GM19397 (cell line): ENCODE measurements at regions not wholly inside any gene's neighbourhood (a gene's known extent, or its start where the extent isn't known, plus 50 kb on each side); places are given as distances from the start of the nearest gene placed in this dataset.

ENCODE experiments used
- ATAC-seq: cut with Tn5 transposase; IDR thresholded peaks from one replicate; pipeline ENCODE4 v1.9.1; 2021; ENCODE audit warnings: mild to moderate bottlenecking, moderate library complexity; ENCODE audit not compliant: unreplicated experiment

- no peak for ATAC-seq
Observed at GRCh38 chr12:115072712-115073111, 388.7 kb upstream of the TBX3 start.

DNA sequence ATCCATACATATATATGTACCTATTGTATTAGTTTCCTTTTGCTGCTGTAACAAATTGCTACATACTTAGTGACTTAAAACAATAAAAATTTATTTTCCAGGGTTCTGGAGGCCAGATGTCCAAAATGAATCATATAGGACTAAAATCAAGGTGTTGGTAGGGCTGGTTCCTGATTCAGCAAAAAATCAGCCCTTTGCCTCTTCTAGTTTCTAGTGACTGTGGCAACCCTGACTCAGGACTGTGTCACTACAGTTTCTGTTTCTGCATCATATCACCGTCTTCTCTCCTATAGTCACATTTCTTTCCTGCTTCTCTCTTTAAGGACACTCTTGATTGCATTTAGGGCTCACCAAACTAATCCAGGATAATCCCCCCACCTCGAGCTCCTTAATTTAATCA lies 386.3 kb upstream of the TBX3 start:
- ATAC-seq: no peak

DNA sequence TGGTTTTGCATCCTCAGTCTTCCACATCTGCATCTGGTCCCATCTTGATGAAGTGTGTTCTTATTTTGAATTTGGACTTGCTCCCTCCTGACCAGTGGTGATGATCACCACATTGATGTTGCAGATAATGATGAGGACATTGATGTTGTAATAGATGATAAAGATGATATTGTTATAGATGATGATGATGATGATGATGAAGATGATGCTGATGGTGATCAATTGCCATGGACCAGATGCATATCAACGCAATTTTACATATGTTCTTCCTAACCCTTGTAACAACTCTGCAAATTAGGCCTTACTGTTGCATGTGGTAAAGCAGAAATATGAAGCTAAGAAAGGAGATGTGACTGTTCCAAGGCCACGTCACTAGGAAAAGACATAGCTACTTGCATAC lies 380.3 kb upstream of the TBX3 start:
- no peak for ATAC-seq

DNA sequence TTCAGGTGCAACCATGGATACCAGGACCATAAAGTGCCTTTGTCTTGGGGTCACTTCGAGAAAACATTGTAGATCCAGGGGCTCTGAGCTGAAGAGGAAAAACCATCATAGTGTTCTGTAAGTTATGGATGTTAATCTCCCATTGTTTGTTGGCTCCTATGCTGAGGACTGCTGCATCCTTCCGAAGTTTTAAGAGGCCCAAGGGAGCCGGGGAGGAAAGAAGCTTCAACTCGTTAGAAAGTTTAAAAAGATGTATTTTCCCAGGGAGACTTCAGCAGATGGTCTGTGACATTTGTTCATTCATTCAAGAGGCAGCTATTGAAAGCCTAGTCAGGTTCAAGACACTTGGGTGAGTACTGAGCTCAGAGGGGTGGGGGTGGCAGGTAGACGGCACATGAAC lies 378.8 kb upstream of the TBX3 start:
- no peak for ATAC-seq

GRCh38 chr12:115060477-115061168 lies 376.6 kb upstream of the TBX3 start:
- ATAC-seq: no peak

GRCh38 chr12:115057445-115057844 lies 373.5 kb upstream of the TBX3 start:
- ATAC-seq: no peak

DNA sequence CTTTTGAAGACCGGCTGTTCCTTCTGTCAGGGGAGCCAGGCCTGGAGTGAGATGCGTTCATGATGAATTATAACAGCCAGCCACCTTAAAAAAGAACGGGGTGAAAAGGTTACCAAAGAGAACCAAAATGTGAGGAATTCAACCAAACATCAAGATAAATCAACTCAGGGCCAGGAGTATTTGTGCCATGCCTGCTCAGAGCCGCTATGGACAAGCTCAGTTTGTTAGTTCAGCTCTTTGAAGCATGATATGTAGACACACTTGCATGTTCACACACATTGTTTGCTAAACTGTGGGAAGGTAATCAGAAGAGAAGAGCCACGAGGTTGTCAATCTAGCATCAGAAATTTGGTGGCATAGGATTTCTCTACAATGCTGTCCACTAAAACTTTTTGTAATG lies 367.4 kb upstream of the TBX3 start:
- no peak for ATAC-seq

- ATAC-seq: no peak
Observed at GRCh38 chr12:115049614-115050013, 365.6 kb upstream of the TBX3 start.

- no peak for ATAC-seq
Observed at GRCh38 chr12:115046805-115047204, 362.8 kb upstream of the TBX3 start.

GRCh38 chr12:115044073-115044472 lies 360.1 kb upstream of the TBX3 start:
- ATAC-seq: no peak

DNA sequence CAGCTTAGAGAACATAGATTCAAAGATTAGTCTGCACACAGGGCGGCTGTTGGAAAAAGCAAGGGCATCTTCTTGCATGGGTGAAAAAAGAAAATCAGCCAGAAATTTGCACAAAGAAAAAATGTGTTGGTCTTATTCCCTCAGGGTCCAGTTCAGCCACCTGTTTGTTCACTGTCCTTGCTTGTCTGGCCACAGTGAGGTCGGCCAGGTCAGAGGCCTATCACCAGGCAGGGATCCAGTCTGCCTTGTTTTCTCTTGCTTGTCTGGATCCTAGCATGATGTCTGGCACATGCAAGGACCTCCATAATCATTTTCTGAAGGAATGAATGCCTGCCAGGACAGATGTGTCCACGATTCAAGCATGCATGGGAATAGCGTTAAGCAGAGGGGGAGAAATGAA lies 359.1 kb upstream of the TBX3 start:
- ATAC-seq: no peak

DNA sequence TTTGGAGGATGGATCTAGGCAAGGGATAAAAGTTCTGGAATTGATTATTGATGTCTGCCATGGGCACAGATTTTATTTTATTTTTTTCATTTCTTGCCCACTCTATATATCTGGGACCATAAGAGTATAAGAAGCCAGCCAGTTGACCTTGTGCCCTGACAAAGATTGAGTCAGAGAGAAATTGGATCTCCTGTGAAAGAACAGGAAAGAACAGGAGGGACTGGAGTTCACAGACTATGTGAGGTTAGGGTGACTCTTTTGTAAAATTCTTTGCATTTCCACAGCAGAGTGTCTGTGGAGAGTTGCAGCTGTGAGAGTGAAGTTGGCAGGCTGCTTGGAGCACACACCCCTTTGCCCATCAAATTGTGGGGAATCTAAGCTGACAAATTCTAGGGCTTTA lies 358.4 kb upstream of the TBX3 start:
- no peak for ATAC-seq

GRCh38 chr12:115037830-115038229 lies 353.9 kb upstream of the TBX3 start:
- no peak for ATAC-seq

GRCh38 chr12:115035535-115036107 lies 351.6 kb upstream of the TBX3 start:
- no peak for ATAC-seq

GRCh38 chr12:115032521-115032920 lies 348.5 kb upstream of the TBX3 start:
- ATAC-seq: no peak

GRCh38 chr12:115030017-115030416 lies 346.0 kb upstream of the TBX3 start:
- no peak for ATAC-seq

- no peak for ATAC-seq
Observed at GRCh38 chr12:115024531-115024930, 340.6 kb upstream of the TBX3 start.

DNA sequence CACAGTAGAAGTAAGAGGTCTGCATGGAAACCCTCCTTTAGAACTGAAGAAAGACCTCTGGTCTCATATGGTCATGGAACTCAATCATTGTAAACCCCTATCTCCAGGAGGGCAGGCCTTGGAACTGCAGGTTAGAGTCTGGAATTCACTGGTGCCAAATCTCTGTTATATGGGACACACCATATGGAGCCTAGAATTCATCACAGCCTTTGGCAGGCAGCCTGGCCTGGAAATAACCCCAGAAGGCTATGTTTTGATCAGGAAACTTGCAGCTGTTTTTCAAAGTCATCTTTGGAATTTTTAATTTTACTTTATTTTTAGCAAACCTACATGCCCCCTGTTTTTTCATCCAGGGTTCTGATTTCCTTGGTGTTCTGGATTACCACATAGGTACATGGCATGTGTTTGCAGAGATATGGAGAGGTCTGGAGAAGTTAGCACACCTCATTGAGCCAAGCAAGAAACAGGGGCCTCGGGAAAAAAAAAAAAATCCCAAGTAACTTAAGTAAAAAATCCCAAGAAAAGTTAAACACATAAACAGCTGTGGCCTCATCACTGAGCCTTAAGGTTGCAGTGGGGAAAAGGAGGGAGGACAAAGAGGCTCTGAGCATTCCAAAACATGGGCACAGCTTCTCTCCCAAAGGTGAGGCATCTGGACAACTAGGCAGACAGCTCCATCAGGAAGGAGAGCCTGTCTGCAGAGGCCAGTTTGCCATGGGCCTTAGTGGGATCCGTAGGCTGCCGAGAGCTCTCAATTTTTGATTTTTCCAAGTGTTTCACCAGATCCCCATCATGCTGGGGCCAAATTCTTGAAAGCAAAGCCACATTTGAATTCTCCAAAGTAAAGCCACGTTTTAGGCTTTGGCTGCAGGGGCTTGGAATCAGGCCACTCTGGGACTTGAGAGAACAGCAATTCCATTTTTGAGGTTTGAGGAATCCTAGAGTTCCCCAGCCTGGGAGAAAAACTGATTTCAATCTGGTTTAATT lies 339.6 kb upstream of the TBX3 start:
- no peak for ATAC-seq

DNA sequence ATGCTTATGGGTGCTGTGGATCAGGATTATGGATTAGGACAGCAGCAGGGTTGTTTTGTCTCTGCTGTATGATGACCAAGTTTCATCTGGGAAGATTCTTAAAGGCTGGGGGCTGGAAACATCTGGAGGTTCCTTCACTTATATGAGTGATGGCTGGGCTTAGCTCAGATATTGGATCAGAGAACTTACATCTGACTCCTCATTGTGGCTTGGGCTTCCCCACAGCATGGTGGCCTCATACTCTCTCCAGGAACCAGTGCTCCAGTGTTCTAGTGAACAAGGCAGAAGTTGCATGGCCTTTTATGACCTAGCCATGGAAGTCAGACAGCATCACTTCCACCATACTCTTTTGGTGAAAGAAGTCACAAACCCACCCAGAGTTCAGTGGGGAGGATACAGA lies 336.1 kb upstream of the TBX3 start:
- ATAC-seq: no peak

DNA sequence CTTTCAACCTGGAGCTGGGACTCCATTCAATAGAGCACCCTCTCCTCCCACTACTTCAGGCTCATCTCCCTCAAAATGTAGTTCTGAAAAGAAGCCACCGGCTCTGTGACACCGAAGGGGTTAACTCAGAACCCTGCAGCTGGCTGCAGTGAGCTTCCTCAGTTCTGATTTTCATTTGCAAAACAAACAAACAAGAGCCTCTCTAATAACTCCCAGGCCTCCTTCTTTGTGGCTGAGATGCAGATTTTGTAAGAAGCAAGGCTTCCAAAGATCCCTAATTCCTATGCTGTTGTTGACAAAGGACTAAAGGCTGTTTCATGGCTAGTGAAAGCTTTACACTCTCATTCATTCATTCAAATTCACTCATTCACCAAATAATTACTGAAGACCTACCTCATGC lies 333.4 kb upstream of the TBX3 start:
- ATAC-seq: no peak

GRCh38 chr12:115013236-115013981 lies 329.4 kb upstream of the TBX3 start:
- ATAC-seq: no peak
